ENCODE measurements at regions not wholly inside any gene's neighbourhood (a gene's known extent, or its start where the extent isn't known, plus 50 kb on each side); places are given as distances from the start of the nearest gene placed in this dataset.

GRCh38 chr1:93750955-93751354 is 69.3 kb upstream of the BCAR3 start:
- no peaks in the 10 kb centered on the region for H3K27me3 ChIP-seq
- intact Hi-C loops (cut with DNase I) = no loop called here
- peak overlapping the region; percentile 27 to 31 for H3K27ac ChIP-seq
- DNase-seq (ENCODE audit: low spot score in 2 of 2) = no peak
- TF ChIP-seq CTCF (IDR thresholded peaks at IDR 0.05) = no peak
- no peaks in the 10 kb centered on the region for H3K9me3 ChIP-seq
- H3K4me1 ChIP-seq = peaks cover 0 to 14% of the 10 kb centered on the region in 2 donors
- H3K36me3 ChIP-seq = no peaks in the 10 kb centered on the region
- no peak overlapping the region for H3K4me3 ChIP-seq

- H3K4me1 ChIP-seq = peaks cover 0 to 14% of the 10 kb centered on the region in 2 donors
- intact Hi-C loops (cut with DNase I) = no loop called here
- H3K27ac ChIP-seq = no peak overlapping the region
- DNase-seq (ENCODE audit: low spot score in 2 of 2) = no peak
- no peaks in the 10 kb centered on the region for H3K36me3 ChIP-seq
- H3K4me3 ChIP-seq = no peak overlapping the region
- no peak for TF ChIP-seq CTCF (IDR thresholded peaks at IDR 0.05)
- H3K9me3 ChIP-seq = no peaks in the 10 kb centered on the region
- H3K27me3 ChIP-seq = no peaks in the 10 kb centered on the region
Observed at GRCh38 chr1:93749894-93750301, 68.3 kb upstream of the BCAR3 start.

- H3K27me3 ChIP-seq = no peaks in the 10 kb centered on the region
- no peak for DNase-seq (ENCODE audit: low spot score in 2 of 2)
- no peak for TF ChIP-seq CTCF (IDR thresholded peaks at IDR 0.05)
- H3K9me3 ChIP-seq = no peaks in the 10 kb centered on the region
- peaks cover 0 to 14% of the 10 kb centered on the region in 2 donors for H3K4me1 ChIP-seq
- intact Hi-C loops (cut with DNase I) = no loop called here
- no peak overlapping the region for H3K27ac ChIP-seq
- no peak overlapping the region for H3K4me3 ChIP-seq
- H3K36me3 ChIP-seq = no peaks in the 10 kb centered on the region
Observed at GRCh38 chr1:93749487-93749886, 67.8 kb upstream of the BCAR3 start.

- Histone ChIP-seq H3K27me3 (no peaks in the 10 kb centered on the region), H3K4me3 (no peak overlapping the region), H3K9me3 (no peaks in the 10 kb centered on the region), H3K36me3 (no peaks in the 10 kb centered on the region), H3K4me1 (peaks cover 0 to 3% of the 10 kb centered on the region in 2 donors), H3K27ac (no peak overlapping the region)
- DNase-seq (ENCODE audit: low spot score in 2 of 2) = no peak
- no peak for TF ChIP-seq CTCF (IDR thresholded peaks at IDR 0.05)
- intact Hi-C loops (cut with DNase I) = no loop called here
Observed at GRCh38 chr1:93746021-93746812, 64.6 kb upstream of the BCAR3 start.

- no peak for DNase-seq (ENCODE audit: low spot score in 2 of 2)
- no peaks in the 10 kb centered on the region for H3K4me1 ChIP-seq
- no peaks in the 10 kb centered on the region for H3K9me3 ChIP-seq
- no peak for TF ChIP-seq CTCF (IDR thresholded peaks at IDR 0.05)
- H3K27ac ChIP-seq = no peak overlapping the region
- no peaks in the 10 kb centered on the region for H3K36me3 ChIP-seq
- intact Hi-C loops (cut with DNase I) = no loop called here
- H3K27me3 ChIP-seq = no peaks in the 10 kb centered on the region
- no peak overlapping the region for H3K4me3 ChIP-seq
Observed at GRCh38 chr1:93744299-93744988, 62.8 kb upstream of the BCAR3 start.

Data from ascending aorta (tissue), 2 donors.